ENCODE measurements at regions not wholly inside any gene's neighbourhood (a gene's known extent, or its start where the extent isn't known, plus 50 kb on each side); places are given as distances from the start of the nearest gene placed in this dataset.
"Not testable (repeated sequence)": the region's sequence is repeated elsewhere in the genome, so short reads cannot be mapped to it uniquely, and the experiment has no call there.

DNA sequence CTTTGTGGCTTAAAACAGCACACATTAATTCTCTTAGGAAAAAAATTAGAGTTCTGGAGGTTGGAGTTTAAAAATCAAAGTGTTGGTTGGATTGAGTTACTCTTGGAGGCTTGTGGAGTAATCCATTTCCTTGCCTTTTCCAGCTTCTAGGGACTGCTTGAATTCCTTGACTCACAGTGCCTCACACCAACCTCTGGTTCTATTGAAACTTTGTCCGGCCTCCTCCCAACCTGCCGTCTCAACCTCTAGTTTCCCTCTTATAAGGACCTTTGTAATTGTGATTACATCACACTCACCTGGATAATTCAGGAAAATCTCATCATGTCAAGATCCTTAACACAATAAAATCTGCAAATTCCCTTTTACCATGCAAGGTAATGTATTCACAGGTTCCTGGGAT is 764.2 kb upstream of the CDH18 start:
- not testable (repeated sequence) for H3K4me1 ChIP-seq (ENCODE audit: control insufficient read depth, insufficient read depth, low read length); H3K9ac ChIP-seq (ENCODE audit: low read depth, low read length); H3K4me3 ChIP-seq (ENCODE audit: low read depth, low read length); H3K36me3 ChIP-seq (ENCODE audit: control insufficient read depth, insufficient read depth, low read length); H3K27me3 ChIP-seq (ENCODE audit: control insufficient read depth, insufficient read depth, low read length); H3K9me3 ChIP-seq (ENCODE audit: control insufficient read depth, insufficient read depth, low read length)

- H3K27me3 ChIP-seq (ENCODE audit: control insufficient read depth, insufficient read depth, low read length); H3K36me3 ChIP-seq (ENCODE audit: control insufficient read depth, insufficient read depth, low read length); H3K9me3 ChIP-seq (ENCODE audit: control insufficient read depth, insufficient read depth, low read length); H3K4me3 ChIP-seq (ENCODE audit: low read depth, low read length); H3K4me1 ChIP-seq (ENCODE audit: control insufficient read depth, insufficient read depth, low read length); H3K9ac ChIP-seq (ENCODE audit: low read depth, low read length): not testable (repeated sequence)
Measured at GRCh38 chr5:20735715-20736114, 747.7 kb upstream of the CDH18 start.

- H3K9me3 ChIP-seq (ENCODE audit: control insufficient read depth, insufficient read depth, low read length); H3K9ac ChIP-seq (ENCODE audit: low read depth, low read length); H3K36me3 ChIP-seq (ENCODE audit: control insufficient read depth, insufficient read depth, low read length); H3K27me3 ChIP-seq (ENCODE audit: control insufficient read depth, insufficient read depth, low read length); H3K4me1 ChIP-seq (ENCODE audit: control insufficient read depth, insufficient read depth, low read length); H3K4me3 ChIP-seq (ENCODE audit: low read depth, low read length): not testable (repeated sequence)
Measured at GRCh38 chr5:20732223-20732622, 744.2 kb upstream of the CDH18 start.

DNA sequence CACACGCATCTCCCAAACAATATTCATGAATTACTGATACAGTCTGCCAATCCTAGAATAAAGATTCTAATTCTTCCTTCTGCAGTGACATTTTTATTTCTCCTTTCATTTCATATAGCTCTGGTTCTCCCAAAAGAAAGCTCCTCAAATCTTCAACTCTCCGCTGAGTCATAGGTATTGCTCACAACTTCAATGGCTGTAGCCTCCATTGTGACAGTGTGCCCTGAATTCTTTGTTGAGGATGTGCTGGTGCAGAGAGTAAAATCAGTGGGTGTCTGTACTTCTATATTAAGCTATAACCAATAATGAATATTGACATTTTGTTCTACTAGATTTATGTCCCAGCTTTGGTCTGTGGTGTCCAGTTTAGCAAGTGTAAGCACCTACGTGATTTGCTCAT is 733.3 kb upstream of the CDH18 start:
- H3K36me3 ChIP-seq (ENCODE audit: control insufficient read depth, insufficient read depth, low read length); H3K9me3 ChIP-seq (ENCODE audit: control insufficient read depth, insufficient read depth, low read length); H3K27me3 ChIP-seq (ENCODE audit: control insufficient read depth, insufficient read depth, low read length); H3K4me1 ChIP-seq (ENCODE audit: control insufficient read depth, insufficient read depth, low read length); H3K9ac ChIP-seq (ENCODE audit: low read depth, low read length); H3K4me3 ChIP-seq (ENCODE audit: low read depth, low read length): not testable (repeated sequence)

DNA sequence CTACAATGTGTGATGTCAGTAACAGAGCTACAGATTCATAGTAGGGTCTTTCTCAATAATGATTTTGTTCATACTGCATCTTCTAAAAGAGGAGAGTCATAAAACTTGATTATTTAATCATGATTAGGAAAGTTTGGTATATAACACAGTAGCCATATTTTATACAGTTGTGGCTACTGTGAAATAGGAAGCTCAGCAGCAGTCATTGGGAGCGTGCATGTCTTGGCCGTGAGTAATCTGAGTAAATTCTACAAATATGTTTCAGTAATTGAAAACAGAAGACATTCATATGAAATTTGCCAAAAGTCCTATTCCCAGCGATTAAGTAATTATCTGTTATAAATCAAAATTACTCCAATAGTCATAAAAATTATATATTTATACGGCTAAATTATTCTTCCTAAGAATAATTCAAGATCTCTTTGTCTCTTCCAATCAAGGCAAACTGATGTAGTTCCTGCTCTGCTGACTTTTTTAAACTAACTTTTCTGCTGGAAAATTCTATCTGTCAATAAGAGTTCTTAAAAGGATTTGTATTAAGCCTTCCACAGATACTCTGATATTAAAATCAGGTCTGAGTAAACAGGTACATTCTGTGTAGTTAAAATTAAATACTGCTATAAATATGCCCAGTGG is 723.6 kb upstream of the CDH18 start:
- not testable (repeated sequence) for H3K9me3 ChIP-seq (ENCODE audit: control insufficient read depth, insufficient read depth, low read length); H3K27me3 ChIP-seq (ENCODE audit: control insufficient read depth, insufficient read depth, low read length); H3K36me3 ChIP-seq (ENCODE audit: control insufficient read depth, insufficient read depth, low read length); H3K9ac ChIP-seq (ENCODE audit: low read depth, low read length); H3K4me1 ChIP-seq (ENCODE audit: control insufficient read depth, insufficient read depth, low read length); H3K4me3 ChIP-seq (ENCODE audit: low read depth, low read length)

GRCh38 chr5:20707634-20708033 is 719.6 kb upstream of the CDH18 start:
- not testable (repeated sequence) for H3K36me3 ChIP-seq (ENCODE audit: control insufficient read depth, insufficient read depth, low read length); H3K9me3 ChIP-seq (ENCODE audit: control insufficient read depth, insufficient read depth, low read length); H3K4me1 ChIP-seq (ENCODE audit: control insufficient read depth, insufficient read depth, low read length); H3K9ac ChIP-seq (ENCODE audit: low read depth, low read length); H3K4me3 ChIP-seq (ENCODE audit: low read depth, low read length); H3K27me3 ChIP-seq (ENCODE audit: control insufficient read depth, insufficient read depth, low read length)

DNA sequence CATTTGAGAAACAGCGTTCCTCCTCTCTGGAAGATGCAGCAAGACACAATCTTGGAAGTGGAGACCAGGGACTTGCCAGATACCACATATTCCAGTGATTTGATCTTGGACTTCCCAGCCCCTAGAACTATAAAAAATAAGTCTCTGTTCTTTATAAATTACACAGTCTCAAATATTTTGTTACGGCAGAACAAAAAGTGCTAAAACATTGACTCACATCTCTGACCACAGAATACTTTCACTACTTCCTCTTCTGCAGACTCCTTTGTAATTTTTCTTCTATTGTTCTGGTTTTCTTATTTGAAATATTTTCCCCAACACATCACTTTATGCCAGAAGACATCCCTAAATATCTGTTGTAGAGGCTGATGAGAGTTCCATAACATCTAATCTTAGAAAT is 706.1 kb upstream of the CDH18 start:
- Histone ChIP-seq H3K27me3 (ENCODE audit: control insufficient read depth, insufficient read depth, low read length) (no peaks in the 10 kb centered on the region), H3K4me3 (ENCODE audit: low read depth, low read length) (no peak overlapping the region), H3K36me3 (ENCODE audit: control insufficient read depth, insufficient read depth, low read length) (no peaks in the 10 kb centered on the region), H3K4me1 (ENCODE audit: control insufficient read depth, insufficient read depth, low read length) (no peaks in the 10 kb centered on the region), H3K9me3 (ENCODE audit: control insufficient read depth, insufficient read depth, low read length) (no peaks in the 10 kb centered on the region), H3K9ac (ENCODE audit: low read depth, low read length) (no peak overlapping the region)

GRCh38 chr5:20692913-20693312 is 704.9 kb upstream of the CDH18 start:
- no peaks in the 10 kb centered on the region for H3K9me3 ChIP-seq (ENCODE audit: control insufficient read depth, insufficient read depth, low read length)
- no peak overlapping the region for H3K4me3 ChIP-seq (ENCODE audit: low read depth, low read length)
- no peak overlapping the region for H3K9ac ChIP-seq (ENCODE audit: low read depth, low read length)
- H3K4me1 ChIP-seq (ENCODE audit: control insufficient read depth, insufficient read depth, low read length): no peaks in the 10 kb centered on the region
- no peaks in the 10 kb centered on the region for H3K36me3 ChIP-seq (ENCODE audit: control insufficient read depth, insufficient read depth, low read length)
- no peaks in the 10 kb centered on the region for H3K27me3 ChIP-seq (ENCODE audit: control insufficient read depth, insufficient read depth, low read length)

DNA sequence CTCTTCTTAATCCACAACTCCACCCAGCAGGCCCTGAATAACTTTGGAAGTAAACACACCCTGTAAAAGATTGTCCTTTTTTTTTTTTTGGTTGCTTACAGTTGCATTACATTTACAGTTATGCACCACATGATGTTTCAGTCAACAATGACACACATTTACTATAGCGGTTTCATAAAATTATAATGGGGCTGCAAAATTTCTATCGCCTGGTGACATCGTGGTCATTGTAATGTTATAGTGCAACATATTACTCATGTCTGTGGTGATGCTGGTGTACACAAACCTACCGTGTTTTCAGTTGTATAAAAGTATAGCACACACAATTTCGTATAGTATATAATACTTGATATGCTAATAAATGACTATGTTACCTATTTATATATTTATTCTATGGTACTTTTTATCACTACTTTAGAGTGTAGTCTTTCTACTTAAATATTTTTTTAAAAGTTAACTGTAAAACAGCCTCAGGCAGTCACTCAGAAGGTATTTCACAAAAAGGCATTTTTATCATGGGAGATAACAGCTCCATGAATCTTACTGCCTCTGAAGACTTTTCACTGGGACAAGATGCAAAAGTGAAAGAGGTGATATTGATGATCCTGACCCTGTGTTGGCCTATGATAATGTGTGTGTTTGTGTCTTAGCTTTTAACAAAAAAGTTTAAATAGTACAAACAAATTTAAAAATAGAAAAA is 695.4 kb upstream of the CDH18 start:
- H3K36me3 ChIP-seq (ENCODE audit: control insufficient read depth, insufficient read depth, low read length): no peaks in the 10 kb centered on the region
- no peaks in the 10 kb centered on the region for H3K27me3 ChIP-seq (ENCODE audit: control insufficient read depth, insufficient read depth, low read length)
- H3K4me3 ChIP-seq (ENCODE audit: low read depth, low read length): no peak overlapping the region
- no peaks in the 10 kb centered on the region for H3K9me3 ChIP-seq (ENCODE audit: control insufficient read depth, insufficient read depth, low read length)
- peaks cover 3% of the 10 kb centered on the region for H3K4me1 ChIP-seq (ENCODE audit: control insufficient read depth, insufficient read depth, low read length)
- no peak overlapping the region for H3K9ac ChIP-seq (ENCODE audit: low read depth, low read length)

DNA sequence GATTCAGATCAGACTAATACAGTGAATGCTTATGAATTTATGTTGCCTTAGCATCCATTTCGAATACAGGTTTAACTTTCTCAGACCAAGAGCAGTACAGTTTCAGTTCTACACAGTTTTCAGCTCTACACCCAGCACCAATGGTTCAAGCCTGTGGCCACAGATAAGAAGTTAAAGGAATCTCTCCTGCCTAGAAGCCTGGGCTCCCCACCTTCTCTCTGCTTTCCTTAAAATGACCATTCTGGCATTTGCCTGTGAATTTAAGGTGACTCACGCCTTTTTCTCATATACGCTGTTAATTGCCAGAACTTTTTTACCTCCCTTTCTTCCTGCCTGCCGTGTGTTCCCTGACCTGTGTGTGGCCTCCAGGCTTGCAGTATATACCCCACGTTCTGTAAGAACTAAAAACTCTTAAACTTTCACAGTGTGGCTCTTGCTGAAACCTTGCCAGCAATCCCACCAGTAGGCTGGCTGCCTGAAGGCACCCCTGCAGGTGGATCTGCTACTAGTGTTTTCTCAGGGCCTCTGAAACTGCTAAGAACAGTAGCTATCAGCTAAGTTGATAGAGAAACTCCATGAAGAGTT is 692.8 kb upstream of the CDH18 start:
- Histone ChIP-seq H3K9ac (ENCODE audit: low read depth, low read length) (no peak overlapping the region), H3K27me3 (ENCODE audit: control insufficient read depth, insufficient read depth, low read length) (no peaks in the 10 kb centered on the region), H3K36me3 (ENCODE audit: control insufficient read depth, insufficient read depth, low read length) (no peaks in the 10 kb centered on the region), H3K4me1 (ENCODE audit: control insufficient read depth, insufficient read depth, low read length) (peaks cover 3% of the 10 kb centered on the region), H3K4me3 (ENCODE audit: low read depth, low read length) (no peak overlapping the region), H3K9me3 (ENCODE audit: control insufficient read depth, insufficient read depth, low read length) (no peaks in the 10 kb centered on the region)

DNA sequence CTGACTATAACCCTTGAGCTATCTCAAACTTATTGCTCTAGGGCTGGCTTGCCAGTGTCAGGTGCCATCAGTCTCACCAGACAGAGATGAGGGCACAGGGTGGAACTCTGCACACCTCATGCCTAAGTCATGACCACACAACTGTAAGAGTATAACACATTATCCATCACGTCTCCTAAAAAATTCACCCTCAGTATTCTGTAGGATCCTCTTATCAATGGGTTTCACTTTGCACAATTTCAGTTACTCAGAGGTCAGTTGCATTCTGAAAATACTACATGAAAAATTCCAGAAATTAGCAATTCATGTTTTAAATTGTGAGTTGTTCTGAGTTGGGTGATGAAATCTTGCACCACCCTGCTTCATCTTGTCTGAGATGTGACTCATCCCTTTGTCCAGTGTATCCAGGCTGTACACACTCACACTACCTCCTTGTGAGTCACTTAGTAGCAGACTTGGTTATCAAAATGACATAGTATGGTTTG is 690.9 kb upstream of the CDH18 start:
- Histone ChIP-seq H3K36me3 (ENCODE audit: control insufficient read depth, insufficient read depth, low read length) (no peaks in the 10 kb centered on the region), H3K4me1 (ENCODE audit: control insufficient read depth, insufficient read depth, low read length) (peaks cover 3% of the 10 kb centered on the region), H3K27me3 (ENCODE audit: control insufficient read depth, insufficient read depth, low read length) (no peaks in the 10 kb centered on the region), H3K9me3 (ENCODE audit: control insufficient read depth, insufficient read depth, low read length) (no peaks in the 10 kb centered on the region), H3K4me3 (ENCODE audit: low read depth, low read length) (no peak overlapping the region), H3K9ac (ENCODE audit: low read depth, low read length) (no peak overlapping the region)

DNA sequence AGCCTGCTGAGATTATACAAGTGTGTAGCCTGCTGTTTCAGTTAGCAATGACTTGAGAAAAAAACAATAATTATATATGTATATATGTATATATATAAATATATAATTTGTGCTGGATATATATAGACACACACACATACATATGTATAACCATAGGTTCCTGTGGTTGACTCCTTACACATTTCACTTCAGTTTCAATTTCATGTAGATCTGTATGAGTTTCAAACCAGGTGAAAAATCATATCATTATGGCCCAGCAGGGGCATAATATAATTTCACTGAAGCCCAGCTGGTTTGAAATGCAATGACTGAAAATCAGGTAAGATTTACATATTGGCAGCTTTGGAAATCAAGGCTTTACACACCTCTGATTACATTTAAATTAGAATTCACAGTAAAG is 690.4 kb upstream of the CDH18 start:
- no peaks in the 10 kb centered on the region for H3K27me3 ChIP-seq (ENCODE audit: control insufficient read depth, insufficient read depth, low read length)
- H3K4me3 ChIP-seq (ENCODE audit: low read depth, low read length): no peak overlapping the region
- H3K36me3 ChIP-seq (ENCODE audit: control insufficient read depth, insufficient read depth, low read length): no peaks in the 10 kb centered on the region
- no peak overlapping the region for H3K9ac ChIP-seq (ENCODE audit: low read depth, low read length)
- peaks cover 3% of the 10 kb centered on the region for H3K4me1 ChIP-seq (ENCODE audit: control insufficient read depth, insufficient read depth, low read length)
- no peaks in the 10 kb centered on the region for H3K9me3 ChIP-seq (ENCODE audit: control insufficient read depth, insufficient read depth, low read length)

Measured in iPS-15b (cell line).